B cell (primary cell): ENCODE measurements at regions not wholly inside any gene's neighbourhood (a gene's known extent, or its start where the extent isn't known, plus 50 kb on each side); places are given as distances from the start of the nearest gene placed in this dataset.

Experiments
- CTCF ChIP-seq: fragments of 200-600 bp; IDR thresholded peaks from one replicate; pipeline ENCODE4 v1.8.0; 2022; ENCODE audit warnings: antibody characterized with exemption, mild to moderate bottlenecking
- EZH2 ChIP-seq: IDR thresholded peaks from 2 replicates; pipeline ENCODE4 v1.6.1; 2012; ENCODE audit warnings: borderline replicate concordance, low read depth, mild to moderate bottlenecking, moderate library complexity, low read length; ENCODE audit not compliant: insufficient read depth, poor library complexity, severe bottlenecking

- TF ChIP-seq EZH2 = no peak
- TF ChIP-seq CTCF = no peak
Observed at GRCh38 chr2:89784960-89785359, 1093.5 kb downstream of the RPIA start.
